Chondrocyte (in vitro differentiated cells): ENCODE measurements at regions not wholly inside any gene's neighbourhood (a gene's known extent, or its start where the extent isn't known, plus 50 kb on each side); places are given as distances from the start of the nearest gene placed in this dataset.

Experiments used
- DNase-seq: peaks from one replicate; pipeline ENCODE4 v3.0.0; 2021; ENCODE audit warnings: mixed read lengths, low spot score
- H3K27ac Mint-ChIP-seq: one replicate; pipeline ENCODE4 v1.8.0; 2021; ENCODE audit warnings: mild to moderate bottlenecking, moderate library complexity, mixed read lengths; ENCODE audit not compliant: unreplicated experiment
- H3K27me3 Mint-ChIP-seq: 2 replicates; pipeline ENCODE4 v1.8.0; 2021; ENCODE audit warnings: low read depth, mixed read lengths
- H3K36me3 Mint-ChIP-seq: 2 replicates; pipeline ENCODE4 v1.8.0; 2021; ENCODE audit warnings: low read depth, mixed read lengths
- H3K4me1 Mint-ChIP-seq: 2 replicates; pipeline ENCODE4 v1.8.0; 2021; ENCODE audit warnings: low read depth, mild to moderate bottlenecking, mixed read lengths
- H3K4me3 Mint-ChIP-seq: one replicate; pipeline ENCODE4 v1.8.0; 2021; ENCODE audit warnings: mild to moderate bottlenecking, moderate library complexity, mixed read lengths; ENCODE audit not compliant: unreplicated experiment
- H3K9me3 Mint-ChIP-seq: 2 replicates; pipeline ENCODE4 v1.8.0; 2021; ENCODE audit warnings: low read depth, mixed read lengths
- CTCF ChIP-seq: fragments of 200-600 bp; sonication (generic); IDR thresholded peaks from 2 replicates; pipeline ENCODE4 v1.5.0; 2021; ENCODE audit warnings: antibody characterized with exemption, mild to moderate bottlenecking, moderate library complexity

- TF ChIP-seq CTCF, result no peak
- no peak overlapping the region for H3K27ac Mint-ChIP-seq
- no peak overlapping the region for H3K4me3 Mint-ChIP-seq
- DNase-seq, result no peak
- no peaks in the 10 kb centered on the region for H3K9me3 Mint-ChIP-seq
- no peaks in the 10 kb centered on the region for H3K4me1 Mint-ChIP-seq
- no peaks in the 10 kb centered on the region for H3K36me3 Mint-ChIP-seq
- H3K27me3 Mint-ChIP-seq, result no peaks in the 10 kb centered on the region
These were observed 1423.4 kb downstream of the NCAM2 start for GRCh38 chr21:22421416-22422180.

- TF ChIP-seq CTCF, result peak; percentile 37
- H3K36me3 Mint-ChIP-seq, result no peaks in the 10 kb centered on the region
- H3K9me3 Mint-ChIP-seq, result peaks cover 26% of the 10 kb centered on the region
- no peaks in the 10 kb centered on the region for H3K4me1 Mint-ChIP-seq
- no peaks in the 10 kb centered on the region for H3K27me3 Mint-ChIP-seq
- DNase-seq, result no peak
- H3K27ac Mint-ChIP-seq, result no peak overlapping the region
- no peak overlapping the region for H3K4me3 Mint-ChIP-seq
These were observed 1440.3 kb downstream of the NCAM2 start for GRCh38 chr21:22438428-22439086.

- TF ChIP-seq CTCF, result no peak
- Mint-ChIP-seq H3K36me3 (no peaks in the 10 kb centered on the region), H3K4me3 (no peak overlapping the region), H3K4me1 (no peaks in the 10 kb centered on the region), H3K27ac (no peak overlapping the region), H3K27me3 (no peaks in the 10 kb centered on the region), H3K9me3 (peaks cover 29% of the 10 kb centered on the region)
- no peak for DNase-seq
These were observed 1446.8 kb downstream of the NCAM2 start for GRCh38 chr21:22444990-22445389.

- no peak for DNase-seq
- Mint-ChIP-seq H3K27me3 (no peaks in the 10 kb centered on the region), H3K4me3 (no peak overlapping the region), H3K27ac (no peak overlapping the region), H3K4me1 (no peaks in the 10 kb centered on the region), H3K36me3 (no peaks in the 10 kb centered on the region), H3K9me3 (peaks cover 24% of the 10 kb centered on the region)
- no peak for TF ChIP-seq CTCF
These were observed 1452.3 kb downstream of the NCAM2 start for GRCh38 chr21:22450507-22450906.

GRCh38 chr21:22456241-22456640 is 1458.0 kb downstream of the NCAM2 start:
- no peak for TF ChIP-seq CTCF
- Mint-ChIP-seq H3K27me3 (no peaks in the 10 kb centered on the region), H3K4me3 (no peak overlapping the region)

More at GRCh38 chr21:22456241-22456640, 1458.0 kb downstream of the NCAM2 start:
- no peak overlapping the region for H3K27ac Mint-ChIP-seq
- no peaks in the 10 kb centered on the region for H3K4me1 Mint-ChIP-seq
- DNase-seq, result no peak
- H3K36me3 Mint-ChIP-seq, result no peaks in the 10 kb centered on the region
- H3K9me3 Mint-ChIP-seq, result peaks cover 24% of the 10 kb centered on the region
